BE2C (cell line): ENCODE measurements at regions not wholly inside any gene's neighbourhood (a gene's known extent, or its start where the extent isn't known, plus 50 kb on each side); places are given as distances from the start of the nearest gene placed in this dataset.

Experiments
- DNase-seq: peaks from one replicate; pipeline ENCODE4 v3.0.0-alpha.2; 2020
- H3K27me3 ChIP-seq: fragments of 250-450 bp; sonication (Bioruptor Pico); 2 replicates; pipeline ENCODE4 v1.5.1; 2020; ENCODE audit warnings: mild to moderate bottlenecking
- H3K36me3 ChIP-seq: fragments of 250-450 bp; sonication (Bioruptor Pico); 2 replicates; pipeline ENCODE4 v1.5.1; 2020; ENCODE audit warnings: mild to moderate bottlenecking
- H3K4me1 ChIP-seq: fragments of 250-450 bp; sonication (Bioruptor Pico); 2 replicates; pipeline ENCODE4 v1.5.1; 2020
- H3K4me3 ChIP-seq: 2 replicates; pipeline ENCODE4 v1.5.1; 2011; ENCODE audit warnings: low read depth, low read length
- H3K9me3 ChIP-seq: fragments of 250-450 bp; sonication (Bioruptor Pico); 2 replicates; pipeline ENCODE4 v1.5.1; 2020
- CTCF ChIP-seq: IDR thresholded peaks from 2 replicates; pipeline ENCODE4 v1.5.1; 2012; ENCODE audit warnings: mild to moderate bottlenecking, low read depth, low read length

DNA sequence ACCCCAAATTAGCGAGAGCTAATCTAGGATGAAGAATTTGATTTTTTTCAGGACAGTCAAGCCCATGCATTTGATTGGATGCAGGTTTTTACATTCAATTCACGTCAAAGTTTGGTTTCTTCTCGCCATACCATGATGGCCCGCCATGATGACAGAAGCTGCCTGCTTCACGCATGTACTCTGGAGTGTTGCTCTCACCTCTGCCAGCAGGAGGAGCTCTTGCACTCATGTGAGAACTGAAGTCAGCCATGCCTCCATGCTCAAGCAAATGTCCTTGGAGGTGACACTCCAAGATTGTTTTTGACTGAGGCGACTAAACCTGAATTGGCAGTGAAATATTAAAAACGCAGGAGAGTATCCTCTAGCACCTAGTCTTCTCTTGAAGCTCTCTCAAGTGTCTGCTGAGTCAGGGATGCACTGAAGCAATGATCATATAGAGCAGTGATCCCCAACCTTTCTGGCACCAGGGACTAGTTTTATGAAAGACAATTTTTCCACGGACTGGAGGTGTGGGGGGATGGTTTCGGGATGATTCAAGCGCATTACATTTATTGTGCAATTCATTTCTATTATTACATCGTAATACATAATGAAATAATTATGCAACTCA lies 120.9 kb downstream of the SAMMSON start:
- H3K27me3 ChIP-seq, result peaks cover 9% of the 10 kb centered on the region
- peak; percentile 87 for DNase-seq
- peak overlapping the region; percentile 23 for H3K4me3 ChIP-seq
- no peaks in the 10 kb centered on the region for H3K4me1 ChIP-seq
- no peaks in the 10 kb centered on the region for H3K9me3 ChIP-seq
- peak; percentile 98 for TF ChIP-seq CTCF
- H3K36me3 ChIP-seq, result no peaks in the 10 kb centered on the region

GRCh38 chr3:70127192-70127591 lies 127.7 kb downstream of the SAMMSON start:
- TF ChIP-seq CTCF, result no peak
- DNase-seq, result no peak

DNA sequence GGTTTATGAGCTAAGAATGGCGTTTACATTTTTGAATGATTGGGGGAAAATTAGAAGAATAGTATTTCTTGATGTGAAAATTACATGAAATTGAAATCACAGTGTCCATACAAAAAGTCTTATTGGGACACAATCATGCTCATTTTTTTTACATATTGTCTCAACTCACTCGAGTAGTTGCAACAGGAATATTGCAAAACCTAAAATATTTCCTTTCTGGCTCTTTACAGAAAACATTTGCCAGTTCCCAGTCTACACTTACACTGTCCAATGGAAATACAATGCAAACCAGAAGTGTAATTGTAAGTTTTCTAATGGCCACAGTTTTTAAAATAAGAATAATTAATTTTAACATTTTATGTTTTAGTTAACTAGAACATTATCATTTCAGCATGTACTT lies 137.8 kb downstream of the SAMMSON start:
- no peak for DNase-seq
- no peak for TF ChIP-seq CTCF
- H3K4me3 ChIP-seq, result no peak overlapping the region
- no peaks in the 10 kb centered on the region for H3K36me3 ChIP-seq
- H3K9me3 ChIP-seq, result no peaks in the 10 kb centered on the region
- no peaks in the 10 kb centered on the region for H3K4me1 ChIP-seq
- no peaks in the 10 kb centered on the region; the same call in 1 of the 2 replicates for H3K27me3 ChIP-seq

More at GRCh38 chr3:70127192-70127591, 127.7 kb downstream of the SAMMSON start:
- no peaks in the 10 kb centered on the region for H3K36me3 ChIP-seq
- H3K27me3 ChIP-seq, result peaks cover 19% of the 10 kb centered on the region
- no peaks in the 10 kb centered on the region for H3K4me1 ChIP-seq
- H3K9me3 ChIP-seq, result no peaks in the 10 kb centered on the region
- no peak overlapping the region for H3K4me3 ChIP-seq

DNA sequence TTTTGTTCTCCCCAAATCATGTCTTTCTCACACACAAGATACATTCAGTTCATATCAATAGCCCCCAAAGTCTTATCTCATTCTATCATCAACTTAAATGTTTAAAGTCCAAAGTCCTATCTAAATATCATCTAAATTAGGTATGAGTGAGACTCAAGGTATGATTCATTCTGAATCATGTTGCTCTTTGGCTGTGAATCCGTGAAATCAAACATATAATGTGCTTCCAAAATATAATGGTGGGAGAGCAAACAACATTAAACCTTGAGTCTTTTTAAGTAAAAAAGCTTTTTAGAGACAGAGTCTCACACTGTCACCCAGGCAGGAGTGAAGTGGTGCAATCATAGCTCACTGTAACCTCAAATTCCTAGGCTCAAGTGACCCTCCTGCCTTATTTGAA lies 139.1 kb downstream of the SAMMSON start:
- no peak for TF ChIP-seq CTCF
- H3K27me3 ChIP-seq, result no peaks in the 10 kb centered on the region

More for the DNA sequence above, 139.1 kb downstream of the SAMMSON start:
- no peaks in the 10 kb centered on the region for H3K36me3 ChIP-seq
- no peak overlapping the region for H3K4me3 ChIP-seq
- no peak for DNase-seq
- H3K9me3 ChIP-seq, result no peaks in the 10 kb centered on the region
- H3K4me1 ChIP-seq, result no peaks in the 10 kb centered on the region
